ENCODE measurements at regions not wholly inside any gene's neighbourhood (a gene's known extent, or its start where the extent isn't known, plus 50 kb on each side); places are given as distances from the start of the nearest gene placed in this dataset.

GRCh38 chr12:77777274-77777673 is 53.4 kb upstream of the NAV3 start:
- no peak for DNase-seq (ENCODE audit: low read depth in 2 of 3, low spot score in 1 of 3)

GRCh38 chr12:77774761-77775160 is 55.9 kb upstream of the NAV3 start:
- no peak for DNase-seq (ENCODE audit: low read depth in 2 of 3, low spot score in 1 of 3)

GRCh38 chr12:77772676-77773298 is 57.9 kb upstream of the NAV3 start:
- DNase-seq (ENCODE audit: low read depth in 2 of 3, low spot score in 1 of 3): no peak

GRCh38 chr12:77768558-77768957 is 62.1 kb upstream of the NAV3 start:
- DNase-seq (ENCODE audit: low read depth in 2 of 3, low spot score in 1 of 3): no peak

GRCh38 chr12:77767756-77768343 is 62.8 kb upstream of the NAV3 start:
- no peak for DNase-seq (ENCODE audit: low read depth in 2 of 3, low spot score in 1 of 3)

GRCh38 chr12:77767335-77767734 is 63.4 kb upstream of the NAV3 start:
- DNase-seq (ENCODE audit: low read depth in 2 of 3, low spot score in 1 of 3): no peak

- no peak for DNase-seq (ENCODE audit: low read depth in 2 of 3, low spot score in 1 of 3)
Observed at GRCh38 chr12:77766224-77766623, 64.5 kb upstream of the NAV3 start.

GRCh38 chr12:77761286-77761685 is 69.4 kb upstream of the NAV3 start:
- no peak for DNase-seq (ENCODE audit: low read depth in 2 of 3, low spot score in 1 of 3)

- no peak for DNase-seq (ENCODE audit: low read depth in 2 of 3, low spot score in 1 of 3)
Observed at GRCh38 chr12:77760271-77761025, 70.2 kb upstream of the NAV3 start.

GRCh38 chr12:77754086-77754485 is 76.6 kb upstream of the NAV3 start:
- DNase-seq (ENCODE audit: low read depth in 2 of 3, low spot score in 1 of 3): no peak

- DNase-seq (ENCODE audit: low read depth in 2 of 3, low spot score in 1 of 3): no peak
Observed at GRCh38 chr12:77751939-77752338, 78.8 kb upstream of the NAV3 start.

GRCh38 chr12:77746096-77746495 is 84.6 kb upstream of the NAV3 start:
- no peak for DNase-seq (ENCODE audit: low read depth in 2 of 3, low spot score in 1 of 3)

- no peak for DNase-seq (ENCODE audit: low read depth in 2 of 3, low spot score in 1 of 3)
Observed at GRCh38 chr12:77745624-77746023, 85.1 kb upstream of the NAV3 start.

GRCh38 chr12:77742631-77743030 is 88.1 kb upstream of the NAV3 start:
- no peak for DNase-seq (ENCODE audit: low read depth in 2 of 3, low spot score in 1 of 3)

GRCh38 chr12:77741974-77742517 is 88.6 kb upstream of the NAV3 start:
- DNase-seq (ENCODE audit: low read depth in 2 of 3, low spot score in 1 of 3): no peak

GRCh38 chr12:77736219-77736965 is 94.3 kb upstream of the NAV3 start:
- DNase-seq (ENCODE audit: low read depth in 2 of 3, low spot score in 1 of 3): no peak

- DNase-seq (ENCODE audit: low read depth in 2 of 3, low spot score in 1 of 3): no peak
Observed at GRCh38 chr12:77734214-77734883, 96.3 kb upstream of the NAV3 start.

- no peak for DNase-seq (ENCODE audit: low read depth in 2 of 3, low spot score in 1 of 3)
Observed at GRCh38 chr12:77728018-77728417, 102.7 kb upstream of the NAV3 start.

GRCh38 chr12:77727442-77728001 is 103.2 kb upstream of the NAV3 start:
- no peak for DNase-seq (ENCODE audit: low read depth in 2 of 3, low spot score in 1 of 3)

GRCh38 chr12:77725611-77726010 is 105.1 kb upstream of the NAV3 start:
- DNase-seq (ENCODE audit: low read depth in 2 of 3, low spot score in 1 of 3): no peak

Data from stimulated activated CD4-positive, alpha-beta T cell treated with anti-CD3 and anti-CD28 coated beads, Interleukin-12 subunit alpha, Interleukin-12 subunit beta, amount 100 ng/mL, for 48 hours (primary cell).